ENCODE measurements at regions not wholly inside any gene's neighbourhood (a gene's known extent, or its start where the extent isn't known, plus 50 kb on each side); places are given as distances from the start of the nearest gene placed in this dataset.

DNA sequence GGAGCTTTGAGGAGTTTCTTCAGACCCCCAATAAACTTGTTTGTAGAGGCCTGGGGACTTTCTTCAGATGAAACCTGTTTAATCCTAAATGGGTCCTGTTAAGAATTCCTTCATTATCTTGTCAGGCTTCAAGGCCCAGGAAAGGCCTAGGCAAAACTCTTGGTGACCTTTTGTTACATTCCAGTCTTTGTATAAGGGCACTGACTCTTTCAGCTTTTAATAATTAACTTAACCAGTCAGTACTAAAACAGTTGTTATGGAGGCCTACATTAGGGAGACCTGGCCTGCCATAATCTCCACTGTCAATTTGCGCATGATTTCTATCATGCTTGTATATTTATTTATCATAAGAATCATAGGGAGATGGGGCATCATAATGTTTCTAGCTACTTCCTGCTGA lies 110.2 kb downstream of the FCRL5 start:
- TF ChIP-seq CTCF (IDR thresholded peaks at IDR 0.05) (no peak), POLR2AphosphoS5 (IDR thresholded peaks at IDR 0.05; ENCODE audit: low read depth, low read length) (no peak), SIN3A (IDR thresholded peaks at IDR 0.05; ENCODE audit: borderline replicate concordance, insufficient read depth, low read depth, low read length) (no peak), TCF7L2 (IDR thresholded peaks at IDR 0.05; ENCODE audit: low read depth, low read length) (no peak)
- TF ChIP-seq, protein P1, sequence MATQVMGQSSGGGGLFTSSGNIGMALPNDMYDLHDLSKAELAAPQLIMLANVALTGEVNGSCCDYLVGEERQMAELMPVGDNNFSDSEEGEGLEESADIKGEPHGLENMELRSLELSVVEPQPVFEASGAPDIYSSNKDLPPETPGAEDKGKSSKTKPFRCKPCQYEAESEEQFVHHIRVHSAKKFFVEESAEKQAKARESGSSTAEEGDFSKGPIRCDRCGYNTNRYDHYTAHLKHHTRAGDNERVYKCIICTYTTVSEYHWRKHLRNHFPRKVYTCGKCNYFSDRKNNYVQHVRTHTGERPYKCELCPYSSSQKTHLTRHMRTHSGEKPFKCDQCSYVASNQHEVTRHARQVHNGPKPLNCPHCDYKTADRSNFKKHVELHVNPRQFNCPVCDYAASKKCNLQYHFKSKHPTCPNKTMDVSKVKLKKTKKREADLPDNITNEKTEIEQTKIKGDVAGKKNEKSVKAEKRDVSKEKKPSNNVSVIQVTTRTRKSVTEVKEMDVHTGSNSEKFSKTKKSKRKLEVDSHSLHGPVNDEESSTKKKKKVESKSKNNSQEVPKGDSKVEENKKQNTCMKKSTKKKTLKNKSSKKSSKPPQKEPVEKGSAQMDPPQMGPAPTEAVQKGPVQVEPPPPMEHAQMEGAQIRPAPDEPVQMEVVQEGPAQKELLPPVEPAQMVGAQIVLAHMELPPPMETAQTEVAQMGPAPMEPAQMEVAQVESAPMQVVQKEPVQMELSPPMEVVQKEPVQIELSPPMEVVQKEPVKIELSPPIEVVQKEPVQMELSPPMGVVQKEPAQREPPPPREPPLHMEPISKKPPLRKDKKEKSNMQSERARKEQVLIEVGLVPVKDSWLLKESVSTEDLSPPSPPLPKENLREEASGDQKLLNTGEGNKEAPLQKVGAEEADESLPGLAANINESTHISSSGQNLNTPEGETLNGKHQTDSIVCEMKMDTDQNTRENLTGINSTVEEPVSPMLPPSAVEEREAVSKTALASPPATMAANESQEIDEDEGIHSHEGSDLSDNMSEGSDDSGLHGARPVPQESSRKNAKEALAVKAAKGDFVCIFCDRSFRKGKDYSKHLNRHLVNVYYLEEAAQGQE (IDR thresholded peaks at IDR 0.05; ENCODE audit: insufficient read depth in 1 of 2, low read depth in 2 of 2, low read length in 1 of 2) = no peak
